ENCODE measurements at regions not wholly inside any gene's neighbourhood (a gene's known extent, or its start where the extent isn't known, plus 50 kb on each side); places are given as distances from the start of the nearest gene placed in this dataset.

- in situ Hi-C loops (cut with HindIII; ENCODE audit: low pct_unique_long_range_greater_than_20kb, low sequenced_read_pairs): no loop called here
- TF ChIP-seq SIN3A (IDR thresholded peaks at IDR 0.05; ENCODE audit: borderline replicate concordance, insufficient read depth, low read depth, low read length) (no peak), TCF7L2 (IDR thresholded peaks at IDR 0.05; ENCODE audit: low read depth, low read length) (no peak), REST (IDR thresholded peaks at IDR 0.05; ENCODE audit: insufficient read depth in 1 of 2, low read depth in 2 of 2, low read length in 1 of 2) (no peak), CTCF (IDR thresholded peaks at IDR 0.05) (no peak), POLR2AphosphoS5 (IDR thresholded peaks at IDR 0.05; ENCODE audit: low read depth, low read length) (no peak)
- Histone ChIP-seq H3K27me3 (ENCODE audit: control insufficient read depth, insufficient read depth, low read length) (no peaks in the 10 kb centered on the region), H3K9me3 (ENCODE audit: control insufficient read depth, insufficient read depth, low read depth, low read length) (no peaks in the 10 kb centered on the region), H3K4me3 (ENCODE audit: low read depth in 2 of 2, low read length in 2 of 2) (no peak overlapping the region), H3K27ac (ENCODE audit: low read length) (no peak overlapping the region), H3K36me3 (ENCODE audit: control insufficient read depth, insufficient read depth, low read length) (no peaks in the 10 kb centered on the region), H3K4me1 (ENCODE audit: control insufficient read depth, insufficient read depth, low read length) (no peaks in the 10 kb centered on the region)
- ChIA-PET CTCF (no interaction called here), POLR2A (no interaction called here)
- intact Hi-C loops (cut with micrococcal nuclease; ENCODE audit: unreplicated experiment): no loop called here
- DNase-seq (ENCODE audit: low read depth, low spot score) (no peak), ATAC-seq (no peak)
- no TSS peak for BruUV-seq (replicated peaks)
These were observed 96.4 kb upstream of the EPHA7 start for GRCh38 chr6:93515736-93516135.

GRCh38 chr6:93498713-93499112 is 79.4 kb upstream of the EPHA7 start:
- H3K27me3 ChIP-seq (ENCODE audit: control insufficient read depth, insufficient read depth, low read length): no peaks in the 10 kb centered on the region
- TF ChIP-seq REST (IDR thresholded peaks at IDR 0.05; ENCODE audit: insufficient read depth in 1 of 2, low read depth in 2 of 2, low read length in 1 of 2) (no peak), POLR2AphosphoS5 (IDR thresholded peaks at IDR 0.05; ENCODE audit: low read depth, low read length) (no peak), TCF7L2 (IDR thresholded peaks at IDR 0.05; ENCODE audit: low read depth, low read length) (no peak), CTCF (IDR thresholded peaks at IDR 0.05) (no peak), SIN3A (IDR thresholded peaks at IDR 0.05; ENCODE audit: borderline replicate concordance, insufficient read depth, low read depth, low read length) (no peak)
- intact Hi-C loops (cut with micrococcal nuclease; ENCODE audit: unreplicated experiment): no loop called here
- H3K9me3 ChIP-seq (ENCODE audit: control insufficient read depth, insufficient read depth, low read depth, low read length): no peaks in the 10 kb centered on the region
- in situ Hi-C loops (cut with HindIII; ENCODE audit: low pct_unique_long_range_greater_than_20kb, low sequenced_read_pairs): no loop called here
- H3K27ac ChIP-seq (ENCODE audit: low read length): no peak overlapping the region
- H3K4me1 ChIP-seq (ENCODE audit: control insufficient read depth, insufficient read depth, low read length): no peaks in the 10 kb centered on the region
- DNase-seq (ENCODE audit: low read depth, low spot score) (no peak), ATAC-seq (no peak)
- CTCF ChIA-PET: no interaction called here
- no peaks in the 10 kb centered on the region for H3K36me3 ChIP-seq (ENCODE audit: control insufficient read depth, insufficient read depth, low read length)
- no peak overlapping the region for H3K4me3 ChIP-seq (ENCODE audit: low read depth in 2 of 2, low read length in 2 of 2)
- POLR2A ChIA-PET: no interaction called here
- BruUV-seq (replicated peaks): no TSS peak
